ENCODE measurements at regions not wholly inside any gene's neighbourhood (a gene's known extent, or its start where the extent isn't known, plus 50 kb on each side); places are given as distances from the start of the nearest gene placed in this dataset.

DNA sequence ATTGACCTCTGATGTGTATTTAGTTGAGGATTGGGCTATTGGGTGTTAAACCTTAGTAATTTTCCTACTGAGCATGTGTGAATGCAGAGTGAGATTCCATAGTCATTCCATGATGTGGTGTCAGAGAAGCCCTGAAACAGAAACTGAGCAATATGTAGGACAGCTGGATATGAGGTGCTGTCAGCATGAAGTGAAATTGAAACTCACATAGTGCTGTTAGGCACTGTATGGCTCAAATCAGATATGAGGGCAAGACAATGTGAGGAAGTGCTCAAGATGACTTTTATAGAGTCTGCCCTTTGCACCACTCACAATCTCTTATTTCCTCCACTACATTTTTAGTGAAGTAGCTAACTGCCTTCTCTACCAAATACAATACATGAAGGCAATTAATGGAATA is 188.3 kb downstream of the SH3BGRL start:
- Histone ChIP-seq H3K9me2 (replicated peaks; ENCODE audit: insufficient read depth, low read length) (no peaks in the 10 kb centered on the region), H3F3A (ENCODE audit: insufficient read depth, low read length) (no peaks in the 10 kb centered on the region)
- TF ChIP-seq, protein P1, sequence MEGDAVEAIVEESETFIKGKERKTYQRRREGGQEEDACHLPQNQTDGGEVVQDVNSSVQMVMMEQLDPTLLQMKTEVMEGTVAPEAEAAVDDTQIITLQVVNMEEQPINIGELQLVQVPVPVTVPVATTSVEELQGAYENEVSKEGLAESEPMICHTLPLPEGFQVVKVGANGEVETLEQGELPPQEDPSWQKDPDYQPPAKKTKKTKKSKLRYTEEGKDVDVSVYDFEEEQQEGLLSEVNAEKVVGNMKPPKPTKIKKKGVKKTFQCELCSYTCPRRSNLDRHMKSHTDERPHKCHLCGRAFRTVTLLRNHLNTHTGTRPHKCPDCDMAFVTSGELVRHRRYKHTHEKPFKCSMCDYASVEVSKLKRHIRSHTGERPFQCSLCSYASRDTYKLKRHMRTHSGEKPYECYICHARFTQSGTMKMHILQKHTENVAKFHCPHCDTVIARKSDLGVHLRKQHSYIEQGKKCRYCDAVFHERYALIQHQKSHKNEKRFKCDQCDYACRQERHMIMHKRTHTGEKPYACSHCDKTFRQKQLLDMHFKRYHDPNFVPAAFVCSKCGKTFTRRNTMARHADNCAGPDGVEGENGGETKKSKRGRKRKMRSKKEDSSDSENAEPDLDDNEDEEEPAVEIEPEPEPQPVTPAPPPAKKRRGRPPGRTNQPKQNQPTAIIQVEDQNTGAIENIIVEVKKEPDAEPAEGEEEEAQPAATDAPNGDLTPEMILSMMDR (IDR thresholded peaks at IDR 0.05; ENCODE audit: low read length) = no peak
- TF ChIP-seq EZH2 (optimal IDR thresholded peaks at IDR 0.05; ENCODE audit: low read depth, low read length) (no peak), EZH2phosphoT487 (IDR thresholded peaks at IDR 0.05; ENCODE audit: low read length) (no peak)

DNA sequence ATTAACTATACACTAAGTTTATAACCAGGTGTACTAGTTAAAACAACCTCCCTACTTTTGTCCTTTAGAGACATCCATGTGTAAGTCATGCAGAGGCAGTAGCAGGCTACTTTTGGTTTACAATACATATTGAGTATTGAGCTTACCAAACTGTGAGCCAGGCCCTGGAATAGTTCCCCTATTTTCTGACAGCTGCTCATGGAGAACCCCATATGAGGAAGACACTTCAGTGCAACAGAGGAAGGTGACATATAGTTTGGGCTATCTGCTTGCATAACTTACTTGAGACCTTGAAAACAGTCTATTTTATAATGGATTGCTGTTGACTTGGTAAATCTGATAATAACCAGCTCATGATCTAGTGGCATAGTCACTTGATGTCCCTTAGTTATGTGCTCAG is 190.5 kb downstream of the SH3BGRL start:
- no peak overlapping the region for H2AFZ ChIP-seq (ENCODE audit: low read length)
- no peak overlapping the region for H3K9ac ChIP-seq (ENCODE audit: low read length)
- H3K4me3 ChIP-seq (ENCODE audit: low read length) = no peak overlapping the region
- no peaks in the 10 kb centered on the region for H3K9me2 ChIP-seq (replicated peaks; ENCODE audit: insufficient read depth, low read length)
- H3K27ac ChIP-seq (ENCODE audit: low read length) = no peak overlapping the region
- no peaks in the 10 kb centered on the region for H3K79me2 ChIP-seq (ENCODE audit: low read length)
- H3K36me3 ChIP-seq (replicated peaks; ENCODE audit: insufficient read depth, low read length) = no peaks in the 10 kb centered on the region
- no peaks in the 10 kb centered on the region for H3F3A ChIP-seq (ENCODE audit: insufficient read depth, low read length)
- TF ChIP-seq, protein P1 (IDR thresholded peaks at IDR 0.05; ENCODE audit: low read length) = no peak
- TF ChIP-seq EZH2phosphoT487 (IDR thresholded peaks at IDR 0.05; ENCODE audit: low read length) = no peak
- TF ChIP-seq EZH2 (optimal IDR thresholded peaks at IDR 0.05; ENCODE audit: low read depth, low read length) = no peak
- H3K9me3 ChIP-seq (replicated peaks; ENCODE audit: insufficient read depth, low read length) = no peaks in the 10 kb centered on the region
- H3K4me1 ChIP-seq (ENCODE audit: low read length) = peaks cover 8% of the 10 kb centered on the region; the same call in 1 of the 2 replicates
- DNase-seq = no peak
- no peaks in the 10 kb centered on the region for H4K20me1 ChIP-seq (ENCODE audit: insufficient read depth, low read length)
- H3K4me2 ChIP-seq (ENCODE audit: low read depth, low read length) = no peak overlapping the region
- no peaks in the 10 kb centered on the region for H3K27me3 ChIP-seq (replicated peaks; ENCODE audit: insufficient read depth, low read length)

More for the DNA sequence above, 188.3 kb downstream of the SH3BGRL start:
- Histone ChIP-seq H3K79me2 (ENCODE audit: low read length) (no peaks in the 10 kb centered on the region), H3K27me3 (replicated peaks; ENCODE audit: insufficient read depth, low read length) (no peaks in the 10 kb centered on the region), H3K27ac (ENCODE audit: low read length) (no peak overlapping the region), H3K4me2 (ENCODE audit: low read depth, low read length) (peak overlapping the region; percentile 7; the same call in 1 of the 2 replicates), H3K4me3 (ENCODE audit: low read length) (no peak overlapping the region), H4K20me1 (ENCODE audit: insufficient read depth, low read length) (no peaks in the 10 kb centered on the region), H3K4me1 (ENCODE audit: low read length) (peaks cover 8% of the 10 kb centered on the region; the same call in 1 of the 2 replicates), H3K9ac (ENCODE audit: low read length) (no peak overlapping the region), H2AFZ (ENCODE audit: low read length) (no peak overlapping the region), H3K36me3 (replicated peaks; ENCODE audit: insufficient read depth, low read length) (no peaks in the 10 kb centered on the region), H3K9me3 (replicated peaks; ENCODE audit: insufficient read depth, low read length) (no peaks in the 10 kb centered on the region)
- peak; percentile 73 for DNase-seq

DNA sequence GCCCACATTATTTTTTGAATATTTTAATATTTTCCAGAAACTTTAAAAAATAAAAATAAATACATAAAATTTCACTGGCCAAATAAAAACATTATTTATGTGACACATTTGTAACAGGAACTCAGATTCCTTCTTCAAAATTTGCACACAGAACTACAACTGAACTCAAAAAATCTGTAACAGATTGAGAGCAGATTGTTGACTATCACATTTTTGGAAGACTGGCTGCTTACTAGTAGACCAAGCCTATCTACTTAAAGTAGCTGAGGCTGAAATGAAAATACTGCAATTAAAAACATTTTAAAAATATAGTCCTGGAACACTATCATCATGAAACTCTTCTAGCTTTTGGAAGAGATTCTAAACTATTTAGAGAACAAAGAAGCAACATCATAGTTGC is 203.9 kb downstream of the SH3BGRL start:
- Histone ChIP-seq H3K79me2 (ENCODE audit: low read length) (no peaks in the 10 kb centered on the region), H3K4me3 (ENCODE audit: low read length) (no peak overlapping the region), H3K9me3 (replicated peaks; ENCODE audit: insufficient read depth, low read length) (no peaks in the 10 kb centered on the region), H3K9me2 (replicated peaks; ENCODE audit: insufficient read depth, low read length) (no peaks in the 10 kb centered on the region), H3K9ac (ENCODE audit: low read length) (no peak overlapping the region), H4K20me1 (ENCODE audit: insufficient read depth, low read length) (no peaks in the 10 kb centered on the region), H3K27me3 (replicated peaks; ENCODE audit: insufficient read depth, low read length) (no peaks in the 10 kb centered on the region), H3F3A (ENCODE audit: insufficient read depth, low read length) (no peaks in the 10 kb centered on the region), H3K27ac (ENCODE audit: low read length) (no peak overlapping the region), H2AFZ (ENCODE audit: low read length) (no peak overlapping the region), H3K4me2 (ENCODE audit: low read depth, low read length) (no peak overlapping the region), H3K36me3 (replicated peaks; ENCODE audit: insufficient read depth, low read length) (no peaks in the 10 kb centered on the region), H3K4me1 (ENCODE audit: low read length) (no peaks in the 10 kb centered on the region)
- TF ChIP-seq, protein P1 (IDR thresholded peaks at IDR 0.05; ENCODE audit: low read length) = no peak
- no peak for TF ChIP-seq EZH2phosphoT487 (IDR thresholded peaks at IDR 0.05; ENCODE audit: low read length)
- no peak for TF ChIP-seq EZH2 (optimal IDR thresholded peaks at IDR 0.05; ENCODE audit: low read depth, low read length)
- DNase-seq = no peak

Data from MM.1S (cell line).